ENCODE measurements at regions not wholly inside any gene's neighbourhood (a gene's known extent, or its start where the extent isn't known, plus 50 kb on each side); places are given as distances from the start of the nearest gene placed in this dataset.

GRCh38 chr2:126827371-126827770 is 71.3 kb upstream of the TEX51 start:
- no peak for DNase-seq

- no peak for DNase-seq
Observed at GRCh38 chr2:126828051-126828450, 70.6 kb upstream of the TEX51 start.

DNA sequence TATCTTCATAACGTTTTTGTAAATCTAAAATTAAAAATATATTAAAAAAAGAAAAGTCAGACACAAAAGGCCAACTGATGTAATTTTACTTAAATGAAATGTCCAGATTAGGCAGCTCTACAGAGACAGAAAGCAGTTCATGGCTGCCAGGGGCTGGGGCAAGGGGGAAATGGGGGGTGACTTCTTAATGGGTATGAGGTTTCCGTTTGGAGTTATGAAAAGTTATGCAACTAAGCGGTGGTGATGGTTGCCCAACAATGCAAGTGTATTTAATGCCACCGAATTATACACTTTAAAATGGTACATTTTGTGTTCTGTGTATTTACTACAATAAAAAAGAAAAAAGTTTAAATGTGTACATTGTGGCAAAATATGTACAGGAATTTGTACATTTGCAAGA is 70.2 kb upstream of the TEX51 start:
- no peak for DNase-seq

- no peak for DNase-seq
Observed at GRCh38 chr2:126831234-126832005, 67.3 kb upstream of the TEX51 start.

DNA sequence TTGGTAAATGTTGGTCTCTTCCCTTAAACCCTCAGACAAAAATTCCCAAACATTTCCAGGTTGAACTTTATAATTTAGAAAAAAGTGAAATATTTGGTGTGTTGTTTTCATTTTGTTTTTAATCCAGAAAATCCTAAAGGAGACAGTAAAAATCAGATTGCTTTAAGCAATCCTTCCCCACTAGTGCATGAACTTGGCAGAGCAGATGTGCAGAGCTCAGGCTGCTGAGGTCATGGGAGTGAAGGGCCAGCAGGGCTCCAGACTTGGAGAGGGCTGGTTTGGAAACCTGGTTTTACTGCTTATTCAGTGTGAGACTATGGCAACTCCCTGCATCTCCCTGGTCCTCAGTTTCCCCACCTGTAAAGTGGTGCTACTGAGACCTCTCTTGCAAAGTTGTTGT is 66.7 kb upstream of the TEX51 start:
- DNase-seq = no peak

- no peak for DNase-seq
Observed at GRCh38 chr2:126832757-126833156, 65.9 kb upstream of the TEX51 start.

DNA sequence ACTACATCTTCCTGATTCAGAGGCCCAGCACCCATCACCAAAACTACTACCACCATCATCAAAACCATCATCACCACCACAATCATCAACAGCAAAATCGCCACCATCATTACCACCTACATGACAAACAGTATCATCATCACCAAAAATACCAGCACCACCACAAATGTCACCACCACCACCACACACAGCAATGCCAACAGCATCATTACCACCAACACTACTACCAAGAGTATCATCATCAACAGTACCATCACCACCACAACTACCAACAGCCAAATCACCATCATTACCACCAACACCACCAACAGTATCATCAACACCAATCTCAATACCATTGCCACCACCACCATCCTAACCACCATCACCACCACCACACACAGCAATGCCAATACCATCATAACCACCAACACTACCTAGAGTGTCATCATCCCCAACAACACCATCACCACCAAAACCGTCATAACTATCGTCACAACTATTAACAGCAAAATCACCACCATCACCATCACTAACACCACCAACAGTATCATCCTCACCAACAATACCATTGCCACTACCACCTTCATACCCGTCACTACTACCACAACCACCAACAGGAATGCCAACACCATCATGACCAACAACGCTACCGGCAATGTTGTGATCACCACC is 64.6 kb upstream of the TEX51 start:
- no peak for DNase-seq

DNA sequence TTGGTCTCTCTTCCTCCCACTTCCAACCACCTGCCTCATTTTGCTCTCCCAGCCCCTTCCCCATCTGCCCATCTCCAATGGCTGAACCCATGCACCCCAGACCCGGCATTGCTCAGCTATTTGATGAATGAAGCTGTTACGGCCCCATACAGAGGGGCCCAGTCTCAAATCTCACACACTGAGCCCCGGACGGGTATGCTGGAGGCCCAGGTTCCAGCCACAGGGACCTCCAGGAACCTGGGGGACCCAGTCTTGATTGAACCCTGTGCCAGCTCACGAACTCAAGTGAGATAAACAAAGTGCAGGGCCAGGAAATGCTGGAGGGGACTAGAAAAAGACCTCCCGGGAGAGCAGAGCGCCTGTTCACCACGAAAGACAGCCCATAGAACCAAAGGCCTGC is 63.4 kb upstream of the TEX51 start:
- DNase-seq = no peak

GRCh38 chr2:126835831-126836230 is 62.9 kb upstream of the TEX51 start:
- DNase-seq = no peak

DNA sequence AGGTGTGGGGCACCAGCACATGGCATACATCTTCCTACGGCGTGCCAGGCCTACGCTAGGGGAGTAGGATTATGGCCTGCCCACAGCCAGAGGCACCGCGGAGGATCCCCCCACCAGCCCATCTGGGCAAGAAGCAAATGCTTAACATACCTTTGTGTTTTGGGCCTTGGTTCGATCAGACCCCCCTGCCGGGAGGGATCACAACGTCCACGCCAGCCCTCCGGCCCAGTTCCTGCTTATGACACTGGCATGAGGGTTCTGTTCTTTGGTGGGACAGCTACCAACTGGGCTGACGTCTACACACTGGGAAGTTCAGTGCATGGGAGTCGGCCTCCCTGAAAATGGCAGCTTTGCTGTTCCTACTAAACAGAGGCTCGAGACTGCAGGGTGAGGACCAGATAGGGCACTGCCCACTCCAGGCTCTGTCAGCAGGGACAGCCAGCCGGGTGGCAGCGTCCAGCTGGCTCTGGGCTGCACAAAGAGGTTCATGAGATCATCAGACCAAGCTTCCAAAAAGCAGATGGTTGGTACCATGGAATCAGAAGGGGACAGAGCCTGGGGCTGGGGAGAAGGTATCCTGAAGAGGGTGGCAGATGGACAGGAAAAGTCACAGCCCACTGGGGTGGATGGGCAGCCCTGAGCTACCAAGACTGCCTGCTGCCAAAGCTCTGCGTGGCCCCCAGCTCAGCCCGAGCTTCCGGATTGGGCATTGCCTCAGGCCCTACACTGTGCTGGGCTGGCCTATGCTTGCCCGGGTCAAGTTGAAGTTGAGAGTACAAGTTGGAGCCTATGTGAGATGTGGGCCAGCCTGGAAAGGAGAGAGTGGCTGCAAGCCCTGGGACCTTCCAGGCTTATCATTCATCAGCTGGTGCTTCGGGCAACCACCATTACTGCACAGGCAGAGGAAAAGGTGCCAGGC is 61.7 kb upstream of the TEX51 start:
- DNase-seq = no peak

DNA sequence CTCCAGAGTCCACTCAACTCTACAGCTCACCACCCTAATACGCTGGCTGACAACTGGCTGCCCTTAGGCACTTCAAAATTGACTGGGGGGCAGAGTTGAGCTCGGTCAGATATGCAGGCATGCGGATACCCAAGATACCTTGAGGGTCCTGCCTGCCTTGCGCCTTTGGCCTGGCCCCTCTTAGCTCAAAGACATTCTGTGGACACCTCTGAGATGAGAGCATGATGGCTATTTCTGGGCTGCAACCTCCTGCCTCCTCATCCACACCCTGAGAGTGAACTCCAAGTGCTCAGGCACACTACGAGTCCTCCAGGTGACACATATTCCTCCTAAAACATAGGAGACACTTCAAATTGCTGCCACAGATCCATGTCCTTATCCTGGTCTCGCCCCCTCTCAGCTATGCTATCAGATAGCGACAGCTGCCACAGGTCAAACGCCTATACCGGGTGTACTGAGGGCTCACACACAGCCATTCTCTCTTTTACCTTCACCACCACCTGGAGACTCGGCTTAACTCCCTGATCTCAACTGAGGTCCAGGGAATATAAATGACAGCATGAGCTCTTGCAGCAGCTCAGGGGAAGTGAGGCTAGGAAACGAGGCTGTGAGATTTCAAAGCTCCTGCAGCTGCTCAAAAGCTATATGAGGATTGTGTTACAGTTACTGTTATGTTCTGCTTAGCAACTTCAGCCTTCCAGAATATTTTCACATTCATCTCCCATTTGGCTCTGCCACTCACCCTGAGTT is 60.5 kb upstream of the TEX51 start:
- DNase-seq = no peak

- no peak for DNase-seq
Observed at GRCh38 chr2:126838716-126838985, 60.0 kb upstream of the TEX51 start.

- no peak for DNase-seq
Observed at GRCh38 chr2:126839796-126840195, 58.9 kb upstream of the TEX51 start.

DNA sequence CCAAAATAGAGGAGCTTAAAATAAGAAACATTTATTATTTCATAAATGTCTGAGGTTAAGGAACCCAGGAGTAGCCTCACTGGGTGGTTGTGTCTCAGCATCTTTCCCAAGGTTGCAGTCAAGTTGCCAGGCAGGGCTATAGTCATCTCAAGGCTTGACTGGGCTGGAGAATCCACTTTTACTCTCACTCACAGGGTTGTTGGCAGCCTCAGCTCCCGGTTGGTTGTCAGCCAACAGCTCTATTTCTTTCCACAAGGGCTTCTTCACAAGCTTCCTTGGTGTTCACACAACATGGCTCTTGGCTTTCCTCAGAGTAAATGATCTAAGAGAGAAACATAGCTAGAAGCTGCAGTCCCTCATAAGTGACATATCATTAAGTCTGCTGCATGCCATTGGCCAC is 55.6 kb upstream of the TEX51 start:
- DNase-seq = no peak

DNA sequence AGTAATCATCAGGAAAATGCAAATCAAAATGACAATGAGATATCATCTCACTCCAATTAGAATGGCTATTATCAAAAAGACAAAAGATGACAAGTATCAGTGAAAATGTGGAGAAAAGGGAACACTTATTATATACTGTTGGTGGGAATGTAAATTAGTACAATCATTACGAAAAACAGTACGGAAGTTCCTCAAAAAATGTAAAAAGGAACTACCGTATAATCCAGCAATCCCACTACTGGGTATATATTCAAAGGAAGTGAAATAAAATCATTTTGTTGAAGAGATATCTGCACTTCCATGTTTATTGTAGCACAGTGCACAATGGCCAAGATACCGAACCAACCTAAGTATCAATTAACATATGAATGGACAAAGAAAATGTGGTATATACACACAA is 52.4 kb upstream of the TEX51 start:
- no peak for DNase-seq
